Endothelial cell of umbilical vein (primary cell): ENCODE measurements at regions not wholly inside any gene's neighbourhood (a gene's known extent, or its start where the extent isn't known, plus 50 kb on each side); places are given as distances from the start of the nearest gene placed in this dataset.

Experiments used
- BruUV-seq: library from RNA; stranded (reverse); fragments of 400-500 nt; replicated peaks from 2 replicates; lab custom pipeline; 2021; lab: Mats Ljungman, UMichigan
- CTCF ChIA-PET: fragments of 300-600, 350-600 bp; sonication (Branson Sonifier 250); formaldehyde crosslinking; loops from one replicate; lab custom pipeline; 2021; ENCODE audit warnings: antibody characterized with exemption, inconsistent platforms; lab: Charles Lee
- POLR2A ChIA-PET: fragments of 300-600, 350-600 bp; sonication (Branson Sonifier 250); formaldehyde crosslinking; loops from one replicate; lab custom pipeline; 2021; ENCODE audit warnings: antibody characterized with exemption, inconsistent platforms; lab: Charles Lee
- DNase-seq: peaks from one replicate; pipeline ENCODE4 v3.0.0-alpha.2; 2011; ENCODE audit warnings: low read depth, low spot score
- FAIRE-seq: peaks from 2 replicates; lab custom pipeline; 2011; peaks lifted over from hg19 to GRCh38; lab: Jason Lieb, UNC
- H2AFZ ChIP-seq: 2 replicates; pipeline ENCODE4 v1.6.0; 2012; ENCODE audit warnings: low read depth, low read length, control low read depth, inconsistent platforms
- H3K27ac ChIP-seq: 2 replicates; pipeline ENCODE4 v1.5.1; 2011; ENCODE audit warnings: low read depth, mild to moderate bottlenecking, control low read depth, low read length, moderate library complexity; ENCODE audit not compliant: insufficient read depth
- H3K27me3 ChIP-seq, 2 experiments: 2 replicates each; pipeline versions ENCODE4 v1.6.0 to v1.6.1; 2011; ENCODE audit warnings: low read length in 2 of 2, mixed read lengths in 1 of 2; ENCODE audit not compliant: control insufficient read depth in 2 of 2, insufficient read depth in 2 of 2
- H3K36me3 ChIP-seq, 2 experiments: 2 replicates in 1 of 2; 3 replicates in 1 of 2; pipeline ENCODE4 v1.5.1; 2011; ENCODE audit warnings: low read length in 2 of 2, mild to moderate bottlenecking in 1 of 2, moderate library complexity in 1 of 2; ENCODE audit not compliant: control insufficient read depth in 2 of 2, insufficient read depth in 2 of 2; ENCODE audit errors: extremely low read depth in 1 of 2
- H3K4me1 ChIP-seq: 3 replicates; pipeline ENCODE4 v1.5.1; 2011; ENCODE audit warnings: mild to moderate bottlenecking, low read length; ENCODE audit not compliant: control insufficient read depth, insufficient read depth; ENCODE audit errors: extremely low read depth
- H3K4me2 ChIP-seq: 2 replicates; pipeline ENCODE4 v1.6.1; 2011; ENCODE audit warnings: low read length, control low read depth, mixed read lengths; ENCODE audit not compliant: insufficient read depth
- H3K4me3 ChIP-seq, 3 experiments: fragments of 200-600 bp in 1 of 3; sonication (generic), shearing (Covaris generic) in 1 of 3; replicated peaks in 1 of 3; 2 replicates each; pipeline ENCODE4 v1.5.1; 2011 to 2016; ENCODE audit warnings: control low read depth in 3 of 3, low read length in 3 of 3, mild to moderate bottlenecking in 2 of 3, inconsistent platforms in 1 of 3, low read depth in 1 of 3, moderate library complexity in 1 of 3; ENCODE audit not compliant: insufficient read depth in 1 of 3
- H3K79me2 ChIP-seq: 2 replicates; pipeline ENCODE4 v1.6.0; 2012; ENCODE audit warnings: low read length, inconsistent platforms; ENCODE audit not compliant: control insufficient read depth, insufficient read depth
- H3K9ac ChIP-seq: replicated peaks from 2 replicates; pipeline ENCODE3; 2011; ENCODE audit warnings: low read length, control low read depth; ENCODE audit not compliant: insufficient read depth; ENCODE audit errors: extremely low read depth
- H3K9me1 ChIP-seq: replicated peaks from 3 replicates; pipeline ENCODE4 v1.6.0; 2011; ENCODE audit warnings: mild to moderate bottlenecking, low read length; ENCODE audit not compliant: control insufficient read depth, insufficient read depth; ENCODE audit errors: extremely low read depth
- H3K9me3 ChIP-seq: replicated peaks from 2 replicates; pipeline ENCODE4 v1.5.1; 2012; ENCODE audit warnings: low read length, inconsistent platforms; ENCODE audit not compliant: control insufficient read depth, insufficient read depth
- H4K20me1 ChIP-seq: replicated peaks from 2 replicates; pipeline ENCODE3; 2011; ENCODE audit warnings: mild to moderate bottlenecking, low read length; ENCODE audit not compliant: control insufficient read depth, insufficient read depth; ENCODE audit errors: extremely low read depth
- CTCF ChIP-seq, 2 donors: IDR thresholded peaks; 1 replicate in 1 of 2; 2 replicates in 1 of 2; pipeline ENCODE4 v1.5.1; 2011; ENCODE audit warnings: low read length in 2 of 2, mild to moderate bottlenecking in 2 of 2, moderate library complexity in 2 of 2, control low read depth in 1 of 2, inconsistent platforms in 1 of 2, low read depth in 1 of 2; ENCODE audit not compliant: insufficient read depth in 1 of 2; ENCODE audit errors: extremely low read depth in 1 of 2
- EZH2 ChIP-seq: IDR thresholded peaks from 2 replicates; pipeline ENCODE4 v1.6.1; 2012; ENCODE audit warnings: borderline replicate concordance, low read depth, mild to moderate bottlenecking, moderate library complexity, low read length, inconsistent platforms; ENCODE audit not compliant: severe bottlenecking
- FOS ChIP-seq: IDR thresholded peaks from 2 replicates; pipeline ENCODE4 v1.6.1; 2011; ENCODE audit warnings: mild to moderate bottlenecking, low read length, moderate library complexity, borderline replicate concordance; ENCODE audit not compliant: insufficient read depth
- GATA2 ChIP-seq: IDR thresholded peaks from 2 replicates; pipeline ENCODE4 v1.7.0; 2011; ENCODE audit warnings: low read depth, mild to moderate bottlenecking, moderate library complexity, mixed read lengths, low read length; ENCODE audit not compliant: insufficient read length, insufficient read depth
- JUN ChIP-seq: IDR thresholded peaks from 2 replicates; pipeline ENCODE4 v1.6.1; 2011; ENCODE audit warnings: borderline replicate concordance, low read depth; ENCODE audit not compliant: insufficient read length, insufficient read depth
- MYC ChIP-seq: IDR thresholded peaks from one replicate; pipeline ENCODE4 v1.6.1; 2011; ENCODE audit warnings: mild to moderate bottlenecking, low read depth, low read length
- POLR2A ChIP-seq: IDR thresholded peaks from 2 replicates; pipeline ENCODE4 v1.6.1; 2012; ENCODE audit warnings: low read depth, mild to moderate bottlenecking, control low read depth, low read length
- POLR2AphosphoS5 ChIP-seq: IDR thresholded peaks from 2 replicates; pipeline ENCODE4 v1.6.1; 2012; ENCODE audit warnings: low read depth, mild to moderate bottlenecking, control low read depth, low read length, moderate library complexity; ENCODE audit not compliant: insufficient read depth
- dilution Hi-C: fragments of 300-500 bp; cut with MboI; formaldehyde crosslinking; loops from one replicate; pipeline ENCODE4 v1.15.0; 2019; ENCODE audit warnings: low sequenced_read_pairs; ENCODE audit not compliant: extremely low pct_ligation_motif_present
- intact Hi-C: fragments of 100-400 bp; cut with micrococcal nuclease; formaldehyde crosslinking; loops from one replicate; pipeline ENCODE4 v1.10.0; 2022
- TF ChIP-seq, protein P1 (sequence below): IDR thresholded peaks from 2 replicates; pipeline ENCODE4 v1.6.1; 2011; ENCODE audit not compliant: insufficient read depth, insufficient read length

- H3K27ac ChIP-seq, result no peak overlapping the region
- dilution Hi-C loops (no loop called here), intact Hi-C loops (no loop called here)
- no peak for FAIRE-seq
- H3K9me3 ChIP-seq, result no peaks in the 10 kb centered on the region
- H3K36me3 ChIP-seq, result no peaks in the 10 kb centered on the region
- DNase-seq, result no peak
- H3K4me2 ChIP-seq, result no peak overlapping the region
- H3K9ac ChIP-seq, result no peak overlapping the region
- ChIA-PET POLR2A (no interaction called here), CTCF (interaction anchor here (0.7 to 1.5 kb wide), 2 partner anchors 19 to 26 kb away, joined by 3 read pairs; no protein-coding TSS in a partner anchor)
- H4K20me1 ChIP-seq, result no peaks in the 10 kb centered on the region
- peaks cover 8 to 10% of the 10 kb centered on the region in 2 experiments for H3K27me3 ChIP-seq
- H2AFZ ChIP-seq, result no peak overlapping the region
- H3K9me1 ChIP-seq, result no peaks in the 10 kb centered on the region
- H3K4me1 ChIP-seq, result no peaks in the 10 kb centered on the region
- H3K79me2 ChIP-seq, result no peaks in the 10 kb centered on the region
- H3K4me3 ChIP-seq, result no peak overlapping the region
- no peak for TF ChIP-seq CTCF (IDR thresholded peaks at IDR 0.05; ENCODE audit: extremely low read depth in 1 of 2, insufficient read depth in 1 of 2, low read depth in 1 of 2, low read length in 2 of 2)
- no peak for TF ChIP-seq POLR2A
- TF ChIP-seq GATA2, result no peak
- no peak for TF ChIP-seq MYC
- no peak for TF ChIP-seq EZH2
- TF ChIP-seq, protein P1, sequence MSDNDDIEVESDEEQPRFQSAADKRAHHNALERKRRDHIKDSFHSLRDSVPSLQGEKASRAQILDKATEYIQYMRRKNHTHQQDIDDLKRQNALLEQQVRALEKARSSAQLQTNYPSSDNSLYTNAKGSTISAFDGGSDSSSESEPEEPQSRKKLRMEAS, result no peak
- TF ChIP-seq FOS, result no peak
- no peak for TF ChIP-seq POLR2AphosphoS5
- no peak for TF ChIP-seq JUN
- BruUV-seq, result no TSS peak
These were observed 132.6 kb upstream of the HSD17B12 start for GRCh38 chr11:43547889-43548381.
